ENCODE measurements at regions not wholly inside any gene's neighbourhood (a gene's known extent, or its start where the extent isn't known, plus 50 kb on each side); places are given as distances from the start of the nearest gene placed in this dataset.

- TF ChIP-seq CHD7 (IDR thresholded peaks at IDR 0.05; ENCODE audit: insufficient replicate concordance, low read length), result no peak
- TF ChIP-seq NRF1 (IDR thresholded peaks at IDR 0.05; ENCODE audit: low read depth, low read length), result no peak
Observed at GRCh38 chr6:144475411-144475810, 190.3 kb downstream of the UTRN start (continued).

All from H1 (cell line).